Kidney (tissue), 13 donors: ENCODE measurements at regions not wholly inside any gene's neighbourhood (a gene's known extent, or its start where the extent isn't known, plus 50 kb on each side); places are given as distances from the start of the nearest gene placed in this dataset.

Experiments used
- DNase-seq, 5 donors: peaks; one replicate each; pipeline ENCODE4 v3.0.0-alpha.2; 2013 to 2020
- FAIRE-seq: peaks from 2 replicates; lab custom pipeline; 2012; peaks lifted over from hg19 to GRCh38; lab: Jason Lieb, UNC
- H3K27ac ChIP-seq, 2 donors: one replicate each; pipeline ENCODE4 v1.7.0; 2013; ENCODE audit warnings: low read depth in 2 of 2, low read length in 2 of 2, inconsistent platforms in 1 of 2
- H3K27me3 ChIP-seq: one replicate; pipeline ENCODE4 v1.7.1; 2013; ENCODE audit warnings: low read length, inconsistent platforms; ENCODE audit not compliant: control insufficient read depth, insufficient read depth
- H3K36me3 ChIP-seq, 3 donors: one replicate each; pipeline versions ENCODE4 v1.7.0 to v1.7.1; 2013; ENCODE audit warnings: low read length in 3 of 3, control low read depth in 1 of 3, inconsistent platforms in 1 of 3; ENCODE audit not compliant: insufficient read depth in 3 of 3, control insufficient read depth in 2 of 3
- H3K4me1 ChIP-seq, 3 donors: one replicate each; pipeline versions ENCODE4 v1.7.0 to v1.7.1; 2013; ENCODE audit warnings: low read length in 3 of 3, inconsistent platforms in 1 of 3, low read depth in 1 of 3; ENCODE audit not compliant: control insufficient read depth in 2 of 3, insufficient read depth in 2 of 3
- H3K4me3 ChIP-seq, 3 donors: one replicate each; pipeline versions ENCODE4 v1.7.0 to v1.8.1; 2013; ENCODE audit warnings: low read length in 3 of 3, control low read depth in 1 of 3, inconsistent platforms in 1 of 3
- H3K9ac ChIP-seq, 3 donors: one replicate each; pipeline versions ENCODE4 v1.7.0 to v1.7.1; 2013; ENCODE audit warnings: low read length in 3 of 3, control low read depth in 1 of 3, inconsistent platforms in 1 of 3
- H3K9me3 ChIP-seq, 3 donors: one replicate each; pipeline versions ENCODE4 v1.7.0 to v1.7.1; 2013; ENCODE audit warnings: low read length in 3 of 3, control low read depth in 1 of 3, inconsistent platforms in 1 of 3; ENCODE audit not compliant: control insufficient read depth in 2 of 3, insufficient read depth in 1 of 3
- intact Hi-C: fragments of 100-400 bp; cut with DNase I; formaldehyde crosslinking; loops from one replicate; pipeline ENCODE4 v1.11.1; 2022
- TF ChIP-seq, protein P1 (sequence below): IDR thresholded peaks from 3 replicates; pipeline ENCODE4 v1.5.1; 2012; ENCODE audit warnings: mild to moderate bottlenecking, moderate library complexity, borderline replicate concordance; ENCODE audit not compliant: insufficient read depth; ENCODE audit errors: extremely low read depth
- donor health status: control.
- donor health status: control.
- donor health status: control.
- donor health status: control.
- donor health status: control.
- donor health status: DM: yes; HTN: yes; CAD: no.
- donor health status: Normal renal cell carcinoma (clear cell type).

DNA sequence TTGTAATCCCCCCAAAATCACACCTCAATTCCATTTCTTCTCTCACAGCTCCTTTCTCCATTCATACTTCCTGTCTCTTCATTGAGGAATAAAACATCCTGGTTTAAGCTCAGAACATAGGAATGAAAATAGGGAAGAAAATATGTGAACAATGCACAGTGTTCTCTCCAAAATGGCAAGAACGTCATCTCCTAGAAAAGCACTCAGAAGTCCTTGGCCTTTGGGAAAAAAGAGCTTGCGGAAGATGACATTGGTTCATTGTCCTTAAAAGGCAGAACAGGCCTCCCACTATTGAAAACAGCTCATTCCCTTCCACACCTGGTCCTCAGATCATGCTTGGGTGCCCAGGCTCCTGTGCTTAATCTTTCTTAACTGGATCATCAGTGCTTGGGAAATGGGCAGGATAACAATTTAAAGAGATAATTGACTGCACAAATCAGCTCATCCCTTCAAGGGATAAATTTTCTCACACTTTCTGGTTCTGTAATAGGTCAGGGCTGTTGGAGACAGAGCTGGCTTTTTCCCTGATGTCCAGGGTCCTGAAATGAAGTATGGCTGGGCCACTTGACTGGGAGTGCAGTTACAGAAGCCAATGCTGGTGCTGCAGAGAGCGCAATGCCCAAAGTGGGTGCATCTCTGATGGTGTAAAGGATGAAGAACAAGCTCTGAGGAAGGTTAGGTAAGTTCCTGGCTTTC lies 69.2 kb downstream of the MARCHF4 start:
- Histone ChIP-seq H3K4me1 (no peaks in the 10 kb centered on the region), H3K4me3 (no peak overlapping the region), H3K9me3 (no peaks in the 10 kb centered on the region), H3K9ac (no peak overlapping the region), H3K27me3 (no peaks in the 10 kb centered on the region), H3K27ac (no peak overlapping the region), H3K36me3 (no peaks in the 10 kb centered on the region)
- intact Hi-C loops, result no loop called here
- FAIRE-seq (no peak), DNase-seq (no peak)
- TF ChIP-seq, protein P1, sequence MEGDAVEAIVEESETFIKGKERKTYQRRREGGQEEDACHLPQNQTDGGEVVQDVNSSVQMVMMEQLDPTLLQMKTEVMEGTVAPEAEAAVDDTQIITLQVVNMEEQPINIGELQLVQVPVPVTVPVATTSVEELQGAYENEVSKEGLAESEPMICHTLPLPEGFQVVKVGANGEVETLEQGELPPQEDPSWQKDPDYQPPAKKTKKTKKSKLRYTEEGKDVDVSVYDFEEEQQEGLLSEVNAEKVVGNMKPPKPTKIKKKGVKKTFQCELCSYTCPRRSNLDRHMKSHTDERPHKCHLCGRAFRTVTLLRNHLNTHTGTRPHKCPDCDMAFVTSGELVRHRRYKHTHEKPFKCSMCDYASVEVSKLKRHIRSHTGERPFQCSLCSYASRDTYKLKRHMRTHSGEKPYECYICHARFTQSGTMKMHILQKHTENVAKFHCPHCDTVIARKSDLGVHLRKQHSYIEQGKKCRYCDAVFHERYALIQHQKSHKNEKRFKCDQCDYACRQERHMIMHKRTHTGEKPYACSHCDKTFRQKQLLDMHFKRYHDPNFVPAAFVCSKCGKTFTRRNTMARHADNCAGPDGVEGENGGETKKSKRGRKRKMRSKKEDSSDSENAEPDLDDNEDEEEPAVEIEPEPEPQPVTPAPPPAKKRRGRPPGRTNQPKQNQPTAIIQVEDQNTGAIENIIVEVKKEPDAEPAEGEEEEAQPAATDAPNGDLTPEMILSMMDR, result no peak

DNA sequence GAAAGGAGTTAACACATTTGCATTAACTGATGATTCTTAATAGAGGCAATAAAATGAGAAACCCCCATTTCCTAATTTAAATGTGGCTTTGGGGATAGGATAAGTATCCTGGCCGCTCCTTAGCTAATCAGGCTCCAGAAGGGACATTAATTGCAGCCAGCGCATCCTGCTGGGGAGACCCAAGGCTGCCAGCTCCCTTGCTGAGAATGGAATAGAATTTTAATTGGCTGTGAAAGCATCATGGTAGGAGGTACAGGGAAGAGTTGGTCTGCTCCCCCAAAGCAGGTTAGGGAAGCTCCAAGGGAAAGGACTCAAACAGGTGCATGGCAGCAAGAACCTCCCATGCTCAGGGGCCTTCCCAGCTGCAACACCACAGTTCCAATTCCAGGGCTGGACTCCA lies 71.4 kb downstream of the MARCHF4 start:
- intact Hi-C loops, result no loop called here
- no peaks in the 10 kb centered on the region for H3K9me3 ChIP-seq
- no peaks in the 10 kb centered on the region for H3K36me3 ChIP-seq
- DNase-seq (no peak), FAIRE-seq (no peak)
- no peak overlapping the region for H3K27ac ChIP-seq
- H3K4me1 ChIP-seq, result no peaks in the 10 kb centered on the region
- H3K4me3 ChIP-seq, result no peak overlapping the region
- no peak overlapping the region for H3K9ac ChIP-seq
- TF ChIP-seq, protein P1, result no peak
- H3K27me3 ChIP-seq, result no peaks in the 10 kb centered on the region

DNA sequence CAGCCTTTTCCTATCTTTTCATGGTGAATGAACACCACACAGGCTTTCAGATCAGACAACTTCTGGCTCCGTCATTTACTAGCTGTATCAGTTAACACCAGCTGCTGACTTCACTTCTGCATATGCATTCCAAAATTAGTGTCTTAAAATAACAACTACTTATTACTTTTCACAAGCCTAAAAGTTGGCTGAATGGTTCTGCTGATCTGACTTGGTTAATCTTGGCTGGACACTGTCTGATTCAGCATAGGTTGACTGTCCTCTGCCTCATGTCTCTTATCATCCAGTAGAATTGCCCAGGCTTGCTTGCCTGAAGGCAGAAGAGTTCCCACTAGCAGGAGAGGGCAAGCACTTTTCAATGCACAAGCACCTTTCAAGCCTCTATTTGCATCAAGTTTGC lies 72.7 kb downstream of the MARCHF4 start:
- FAIRE-seq, result no peak
- intact Hi-C loops, result no loop called here

More for the DNA sequence above, 72.7 kb downstream of the MARCHF4 start:
- TF ChIP-seq, protein P1, result no peak
- H3K9me3 ChIP-seq, result no peaks in the 10 kb centered on the region
- no peak overlapping the region for H3K27ac ChIP-seq
- no peak for DNase-seq
- no peaks in the 10 kb centered on the region for H3K27me3 ChIP-seq
- H3K9ac ChIP-seq, result no peak overlapping the region
- no peaks in the 10 kb centered on the region for H3K36me3 ChIP-seq
- no peak overlapping the region for H3K4me3 ChIP-seq
- H3K4me1 ChIP-seq, result no peaks in the 10 kb centered on the region
